ENCODE measurements at regions not wholly inside any gene's neighbourhood (a gene's known extent, or its start where the extent isn't known, plus 50 kb on each side); places are given as distances from the start of the nearest gene placed in this dataset.
A peak's percentile ranks its signal among the peaks of the same experiment; 100 is the strongest.

- Histone ChIP-seq H3K4me2 (no peak overlapping the region), H3K79me2 (no peaks in the 10 kb centered on the region), H3K9me2 (replicated peaks; ENCODE audit: insufficient read depth) (no peaks in the 10 kb centered on the region), H3K27me3 (no peaks in the 10 kb centered on the region), H3K4me3 (no peak overlapping the region), H3K9me3 (ENCODE audit: low read depth) (no peaks in the 10 kb centered on the region), H3K27ac (no peak overlapping the region), H3K4me1 (ENCODE audit: insufficient read depth) (no peaks in the 10 kb centered on the region), H4K20me1 (ENCODE audit: insufficient read depth, poor library complexity, severe bottlenecking) (no peaks in the 10 kb centered on the region), H3K36me3 (replicated peaks; ENCODE audit: insufficient read depth, low read depth) (no peaks in the 10 kb centered on the region), H2AFZ (no peak overlapping the region)
- no peak for TF ChIP-seq EZH2phosphoT487 (IDR thresholded peaks at IDR 0.05; ENCODE audit: low read depth, severe bottlenecking, unreplicated experiment)
- TF ChIP-seq, protein P1, sequence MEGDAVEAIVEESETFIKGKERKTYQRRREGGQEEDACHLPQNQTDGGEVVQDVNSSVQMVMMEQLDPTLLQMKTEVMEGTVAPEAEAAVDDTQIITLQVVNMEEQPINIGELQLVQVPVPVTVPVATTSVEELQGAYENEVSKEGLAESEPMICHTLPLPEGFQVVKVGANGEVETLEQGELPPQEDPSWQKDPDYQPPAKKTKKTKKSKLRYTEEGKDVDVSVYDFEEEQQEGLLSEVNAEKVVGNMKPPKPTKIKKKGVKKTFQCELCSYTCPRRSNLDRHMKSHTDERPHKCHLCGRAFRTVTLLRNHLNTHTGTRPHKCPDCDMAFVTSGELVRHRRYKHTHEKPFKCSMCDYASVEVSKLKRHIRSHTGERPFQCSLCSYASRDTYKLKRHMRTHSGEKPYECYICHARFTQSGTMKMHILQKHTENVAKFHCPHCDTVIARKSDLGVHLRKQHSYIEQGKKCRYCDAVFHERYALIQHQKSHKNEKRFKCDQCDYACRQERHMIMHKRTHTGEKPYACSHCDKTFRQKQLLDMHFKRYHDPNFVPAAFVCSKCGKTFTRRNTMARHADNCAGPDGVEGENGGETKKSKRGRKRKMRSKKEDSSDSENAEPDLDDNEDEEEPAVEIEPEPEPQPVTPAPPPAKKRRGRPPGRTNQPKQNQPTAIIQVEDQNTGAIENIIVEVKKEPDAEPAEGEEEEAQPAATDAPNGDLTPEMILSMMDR (IDR thresholded peaks at IDR 0.05; ENCODE audit: poor library complexity) = no peak
- TF ChIP-seq EZH2 (IDR thresholded peaks at IDR 0.05; ENCODE audit: borderline replicate concordance) = no peak
- no peak for DNase-seq (ENCODE audit: low spot score)
- WGBS (ENCODE audit: low lambda C conversion rate, missing lambda C conversion rate) = 88% methylated on average over 1 of the region's 1 CpG
These were observed 257.7 kb upstream of the TNP1 start for GRCh38 chr2:217117523-217117922.

- H2AFZ ChIP-seq = no peak overlapping the region
- 70% methylated on average over 1 of the region's 1 CpG for WGBS (ENCODE audit: low lambda C conversion rate, missing lambda C conversion rate)
- TF ChIP-seq, protein P1 (IDR thresholded peaks at IDR 0.05; ENCODE audit: poor library complexity) = no peak
- TF ChIP-seq EZH2 (IDR thresholded peaks at IDR 0.05; ENCODE audit: borderline replicate concordance) (no peak), EZH2phosphoT487 (IDR thresholded peaks at IDR 0.05; ENCODE audit: low read depth, severe bottlenecking, unreplicated experiment) (no peak)
These were observed 256.7 kb upstream of the TNP1 start for GRCh38 chr2:217116610-217117009.

GRCh38 chr2:217114117-217114516 lies 254.3 kb upstream of the TNP1 start:
- no peaks in the 10 kb centered on the region for H3K4me1 ChIP-seq (ENCODE audit: insufficient read depth)
- H2AFZ ChIP-seq = no peak overlapping the region
- no peaks in the 10 kb centered on the region for H3K9me3 ChIP-seq (ENCODE audit: low read depth)
- WGBS (ENCODE audit: low lambda C conversion rate, missing lambda C conversion rate) = 71% methylated on average over 6 of the region's 6 CpGs
- H3K27me3 ChIP-seq = no peaks in the 10 kb centered on the region
- no peak overlapping the region for H3K4me3 ChIP-seq
- no peak overlapping the region for H3K4me2 ChIP-seq
- TF ChIP-seq EZH2phosphoT487 (IDR thresholded peaks at IDR 0.05; ENCODE audit: low read depth, severe bottlenecking, unreplicated experiment) = no peak
- TF ChIP-seq EZH2 (IDR thresholded peaks at IDR 0.05; ENCODE audit: borderline replicate concordance) = no peak
- TF ChIP-seq, protein P1 (IDR thresholded peaks at IDR 0.05; ENCODE audit: poor library complexity) = no peak
- H3K9me2 ChIP-seq (replicated peaks; ENCODE audit: insufficient read depth) = no peaks in the 10 kb centered on the region
- no peaks in the 10 kb centered on the region for H3K36me3 ChIP-seq (replicated peaks; ENCODE audit: insufficient read depth, low read depth)
- H3K79me2 ChIP-seq = no peaks in the 10 kb centered on the region
- no peaks in the 10 kb centered on the region for H4K20me1 ChIP-seq (ENCODE audit: insufficient read depth, poor library complexity, severe bottlenecking)
- DNase-seq (ENCODE audit: low spot score) = peak; percentile 45
- no peak overlapping the region for H3K27ac ChIP-seq

More at GRCh38 chr2:217116610-217117009, 256.7 kb upstream of the TNP1 start:
- H3K27me3 ChIP-seq = no peaks in the 10 kb centered on the region
- no peaks in the 10 kb centered on the region for H3K79me2 ChIP-seq
- no peak overlapping the region for H3K27ac ChIP-seq
- no peaks in the 10 kb centered on the region for H3K9me3 ChIP-seq (ENCODE audit: low read depth)
- H3K9me2 ChIP-seq (replicated peaks; ENCODE audit: insufficient read depth) = no peaks in the 10 kb centered on the region
- H3K4me1 ChIP-seq (ENCODE audit: insufficient read depth) = no peaks in the 10 kb centered on the region
- DNase-seq (ENCODE audit: low spot score) = no peak
- H3K4me2 ChIP-seq = no peak overlapping the region
- H3K4me3 ChIP-seq = no peak overlapping the region
- no peaks in the 10 kb centered on the region for H3K36me3 ChIP-seq (replicated peaks; ENCODE audit: insufficient read depth, low read depth)
- H4K20me1 ChIP-seq (ENCODE audit: insufficient read depth, poor library complexity, severe bottlenecking) = no peaks in the 10 kb centered on the region

GRCh38 chr2:217113491-217113890 lies 253.6 kb upstream of the TNP1 start:
- DNase-seq (ENCODE audit: low spot score) = no peak

More at GRCh38 chr2:217113491-217113890, 253.6 kb upstream of the TNP1 start:
- no peaks in the 10 kb centered on the region for H3K4me1 ChIP-seq (ENCODE audit: insufficient read depth)
- no peak overlapping the region for H2AFZ ChIP-seq
- H3K36me3 ChIP-seq (replicated peaks; ENCODE audit: insufficient read depth, low read depth) = no peaks in the 10 kb centered on the region
- TF ChIP-seq, protein P1 (IDR thresholded peaks at IDR 0.05; ENCODE audit: poor library complexity) = no peak
- no peak for TF ChIP-seq EZH2phosphoT487 (IDR thresholded peaks at IDR 0.05; ENCODE audit: low read depth, severe bottlenecking, unreplicated experiment)
- TF ChIP-seq EZH2 (IDR thresholded peaks at IDR 0.05; ENCODE audit: borderline replicate concordance) = no peak
- no peak overlapping the region for H3K27ac ChIP-seq
- H3K4me2 ChIP-seq = no peak overlapping the region
- no peaks in the 10 kb centered on the region for H3K79me2 ChIP-seq
- no peaks in the 10 kb centered on the region for H4K20me1 ChIP-seq (ENCODE audit: insufficient read depth, poor library complexity, severe bottlenecking)
- 98% methylated on average over 4 of the region's 4 CpGs for whole genome bisulfite sequencing (ENCODE audit: low lambda C conversion rate, missing lambda C conversion rate)
- H3K4me3 ChIP-seq = no peak overlapping the region
- no peaks in the 10 kb centered on the region for H3K9me3 ChIP-seq (ENCODE audit: low read depth)
- H3K27me3 ChIP-seq = no peaks in the 10 kb centered on the region
- H3K9me2 ChIP-seq (replicated peaks; ENCODE audit: insufficient read depth) = no peaks in the 10 kb centered on the region
